HepG2 (cell line): ENCODE measurements at regions not wholly inside any gene's neighbourhood (a gene's known extent, or its start where the extent isn't known, plus 50 kb on each side); places are given as distances from the start of the nearest gene placed in this dataset.

Experiments used
- ATAC-seq: fragments of 200-7000 bp; cut with Tn5 transposase; 3 replicates; pipeline ENCODE4 v1.9.1; 2020; ENCODE audit warnings: mild to moderate bottlenecking, moderate library complexity
- BruUV-seq: library from RNA; stranded (reverse); fragments of 400-500 nt; replicated peaks from 2 replicates; lab custom pipeline; 2021; lab: Mats Ljungman, UMichigan
- CTCF ChIA-PET: fragments of 300-600 bp; formaldehyde crosslinking; extraction: SDS; loops from one replicate; lab custom pipeline; 2021; ENCODE audit warnings: low total read pairs, inconsistent platforms, low intra/inter-chr PET ratio; lab: Yijun Ruan, JAX
- POLR2A ChIA-PET: fragments of 350-600 bp; sonication (Branson Sonifier 250); formaldehyde crosslinking; loops from one replicate; lab custom pipeline; 2020; ENCODE audit warnings: antibody characterized with exemption, inconsistent platforms; lab: Yijun Ruan, JAX
- DNase-seq: peaks from one replicate; pipeline ENCODE4 v3.0.0-alpha.2; 2015; ENCODE audit warnings: low spot score
- FAIRE-seq: peaks from 3 replicates; lab custom pipeline; 2011; peaks lifted over from hg19 to GRCh38; lab: Jason Lieb, UNC
- H2AFZ ChIP-seq: one replicate; pipeline ENCODE4 v1.6.1; 2011; ENCODE audit warnings: low read length, inconsistent platforms
- H3K27ac ChIP-seq: fragments of 300-600 bp; 3 replicates; pipeline ENCODE4 v1.8.0; 2011; ENCODE audit warnings: mixed run types, mild to moderate bottlenecking, mixed read lengths, low read length, inconsistent platforms; ENCODE audit not compliant: insufficient read depth; ENCODE audit errors: extremely low read length
- H3K27me3 ChIP-seq, 2 experiments: fragments of 200-600 bp in 1 of 2; 2 replicates in 1 of 2; 3 replicates in 1 of 2; pipeline versions ENCODE4 v1.6.0 to v1.8.0; 2011; ENCODE audit warnings: low read length in 2 of 2, mild to moderate bottlenecking in 2 of 2, moderate library complexity in 2 of 2, inconsistent platforms in 1 of 2; ENCODE audit not compliant: insufficient read depth in 2 of 2, control insufficient read depth in 1 of 2
- H3K36me3 ChIP-seq, 2 experiments: fragments of 200-600 bp in 1 of 2; replicated peaks in 1 of 2; 2 replicates in 1 of 2; 3 replicates in 1 of 2; pipeline versions ENCODE4 v1.5.1 to v1.8.0; 2011; ENCODE audit warnings: low read length in 2 of 2, inconsistent platforms in 1 of 2; ENCODE audit not compliant: insufficient read depth in 2 of 2, control insufficient read depth in 1 of 2
- H3K4me1 ChIP-seq: 2 replicates; pipeline ENCODE4 v1.5.1; 2012; ENCODE audit warnings: low read length, inconsistent platforms; ENCODE audit not compliant: insufficient read depth
- H3K4me2 ChIP-seq: 2 replicates; pipeline ENCODE4 v1.6.0; 2011; ENCODE audit warnings: low read depth, low read length, inconsistent platforms
- H3K4me3 ChIP-seq, 3 experiments: fragments of 200-600 bp in 1 of 3; sonication (generic), shearing (Covaris generic) in 1 of 3; replicated peaks in 1 of 3; 2 replicates each; pipeline ENCODE4 v1.5.1; 2011 to 2016; ENCODE audit warnings: low read length in 3 of 3, inconsistent platforms in 2 of 3, low read depth in 2 of 3, mild to moderate bottlenecking in 2 of 3, control low read depth in 1 of 3, mixed read lengths in 1 of 3; ENCODE audit not compliant: insufficient read depth in 1 of 3
- H3K79me2 ChIP-seq: one replicate; pipeline ENCODE4 v1.6.1; 2011; ENCODE audit warnings: low read length, inconsistent platforms; ENCODE audit not compliant: insufficient read depth
- H3K9ac ChIP-seq: 2 replicates; pipeline ENCODE4 v1.6.0; 2011; ENCODE audit warnings: mild to moderate bottlenecking, low read depth, low read length, inconsistent platforms; ENCODE audit not compliant: insufficient read depth
- H3K9me3 ChIP-seq: 2 replicates; pipeline ENCODE4 v1.5.1; 2012; ENCODE audit warnings: mild to moderate bottlenecking, low read length
- H4K20me1 ChIP-seq: 2 replicates; pipeline ENCODE4 v1.6.0; 2011; ENCODE audit warnings: inconsistent platforms, mild to moderate bottlenecking, low read length, moderate library complexity; ENCODE audit not compliant: insufficient read depth
- CENPX ChIP-seq: sonication (generic); formaldehyde crosslinking; IDR thresholded peaks from 2 replicates; pipeline ENCODE4 v1.9.0; 2021; ENCODE audit warnings: mild to moderate bottlenecking, missing genetic modification reagents, moderate library complexity
- KLF6 ChIP-seq: IDR thresholded peaks from 2 replicates; pipeline ENCODE4 v1.8.0; 2016; ENCODE audit warnings: missing biosample characterization, missing genetic modification reagents
- PHF21A ChIP-seq: sonication (generic); formaldehyde crosslinking; IDR thresholded peaks from 2 replicates; pipeline ENCODE4 v1.5.0; 2020; ENCODE audit warnings: mild to moderate bottlenecking, missing genetic modification reagents
- TCF7 ChIP-seq: sonication (generic); IDR thresholded peaks from 2 replicates; pipeline ENCODE4 v1.6.1; 2016; ENCODE audit warnings: antibody characterized with exemption, low read depth
- ZNF180 ChIP-seq: sonication (generic); formaldehyde crosslinking; IDR thresholded peaks from 2 replicates; pipeline ENCODE4 v1.4.0; 2020; ENCODE audit warnings: low read depth, missing genetic modification reagents, borderline replicate concordance
- ZNF460 ChIP-seq: sonication (generic); formaldehyde crosslinking; IDR thresholded peaks from 2 replicates; pipeline ENCODE4 v1.5.1; 2020; ENCODE audit warnings: missing genetic modification reagents, mild to moderate bottlenecking, borderline replicate concordance
- ZNF563 ChIP-seq: sonication (generic); formaldehyde crosslinking; IDR thresholded peaks from 2 replicates; pipeline ENCODE4 v1.8.0; 2022; ENCODE audit warnings: mild to moderate bottlenecking, moderate library complexity, missing genetic modification reagents
- ZNF577 ChIP-seq: sonication (generic); formaldehyde crosslinking; IDR thresholded peaks from 2 replicates; pipeline ENCODE4 v1.4.0; 2020; ENCODE audit warnings: mild to moderate bottlenecking, low read depth, missing genetic modification reagents, borderline replicate concordance
- ZNF674 ChIP-seq: sonication (generic); formaldehyde crosslinking; IDR thresholded peaks from 2 replicates; pipeline ENCODE4 v1.5.0; 2020; ENCODE audit warnings: low read depth, mild to moderate bottlenecking, missing genetic modification reagents
- ZNF703 ChIP-seq: sonication (generic); formaldehyde crosslinking; IDR thresholded peaks from 2 replicates; pipeline ENCODE4 v1.5.1; 2020; ENCODE audit warnings: missing genetic modification reagents, mild to moderate bottlenecking, moderate library complexity, borderline replicate concordance
- WGBS: methylation state at CpG from one replicate; pipeline ENCODE4 v1.1.6; 2017; ENCODE audit warnings: low lambda C conversion rate; 5-methylcytosine and 5-hydroxymethylcytosine counted together
- in situ Hi-C: cut with HindIII; loops from 2 replicates; pipeline ENCODE4 v1.10.0; 2017; ENCODE audit warnings: low pct_unique_long_range_greater_than_20kb; ENCODE audit not compliant: extremely low pct_ligation_motif_present
- intact Hi-C: fragments of 100-400 bp; cut with micrococcal nuclease; formaldehyde crosslinking; loops from one replicate; pipeline ENCODE4 v1.10.0; 2022; ENCODE audit not compliant: unreplicated experiment
- TF ChIP-seq, protein P1 (sequence below), 2 experiments: sonication (generic) in 1 of 2; formaldehyde crosslinking in 1 of 2; IDR thresholded peaks; 2 replicates each; pipeline versions ENCODE4 v1.4.0 to v1.6.1; 2018 to 2020; ENCODE audit warnings: missing genetic modification reagents in 2 of 2, borderline replicate concordance in 1 of 2, low read depth in 1 of 2, mild to moderate bottlenecking in 1 of 2, missing biosample characterization in 1 of 2
- TF ChIP-seq, protein P2 (sequence below): sonication (generic); formaldehyde crosslinking; IDR thresholded peaks from 2 replicates; pipeline ENCODE4 v1.4.0; 2020; ENCODE audit warnings: missing genetic modification reagents
- TF ChIP-seq, protein P3 (sequence below): IDR thresholded peaks from 2 replicates; pipeline ENCODE4 v1.6.1; 2018; ENCODE audit warnings: missing genetic modification reagents
- TF ChIP-seq, protein P4 (sequence below): sonication (generic); formaldehyde crosslinking; IDR thresholded peaks from 2 replicates; pipeline ENCODE4 v1.5.1; 2020; ENCODE audit warnings: mild to moderate bottlenecking, missing genetic modification reagents, moderate library complexity
- TF ChIP-seq, protein P5 (sequence below): IDR thresholded peaks from 2 replicates; pipeline ENCODE4 v1.6.1; 2016; ENCODE audit warnings: missing genetic modification reagents, missing compliant biosample characterization

DNA sequence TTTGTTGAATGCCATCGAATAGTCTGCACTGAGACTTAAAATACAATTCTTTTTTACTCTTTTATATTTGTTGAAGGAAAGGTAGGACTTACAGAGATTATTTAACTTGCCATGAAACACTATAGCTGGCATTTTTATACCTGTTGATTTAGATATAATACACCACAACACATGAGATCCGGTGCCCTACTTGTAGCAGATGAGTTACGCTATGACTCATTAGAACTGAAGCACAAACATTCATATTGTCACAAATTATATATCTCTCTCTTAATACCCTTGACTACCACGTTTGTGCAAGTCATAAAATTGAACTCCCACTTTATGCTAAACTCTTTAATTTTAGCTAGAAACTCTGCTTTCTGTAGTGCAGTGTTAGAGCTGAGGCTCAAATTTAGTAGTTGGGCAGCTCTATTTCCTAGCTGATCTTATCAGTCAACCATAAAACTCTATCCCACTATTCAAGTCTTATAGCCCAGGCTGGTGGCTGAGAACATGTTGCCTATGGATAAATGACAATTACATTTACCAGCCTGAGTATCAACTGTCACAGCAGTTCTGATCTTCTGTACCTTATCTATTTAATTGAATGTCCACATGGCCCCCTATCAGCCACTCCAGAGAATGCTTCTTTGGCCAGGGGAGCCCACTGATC is 137.4 kb upstream of the SEMA3D start:
- no peaks in the 10 kb centered on the region for H3K4me1 ChIP-seq
- CTCF ChIA-PET = no interaction called here
- no peak overlapping the region for H2AFZ ChIP-seq
- DNase-seq (no peak), FAIRE-seq (no peak), ATAC-seq (no peak)
- H3K27ac ChIP-seq = no peak overlapping the region
- no peak overlapping the region for H3K4me2 ChIP-seq
- in situ Hi-C loops (no loop called here), intact Hi-C loops (no loop called here)
- no peaks in the 10 kb centered on the region for H3K9me3 ChIP-seq
- POLR2A ChIA-PET = no interaction called here
- no peaks in the 10 kb centered on the region for H3K27me3 ChIP-seq
- BruUV-seq = no TSS peak
- no peak overlapping the region for H3K4me3 ChIP-seq
- no peaks in the 10 kb centered on the region for H3K36me3 ChIP-seq
- WGBS = 2% methylated on average over 4 of the region's 4 CpGs
- no peaks in the 10 kb centered on the region for H3K79me2 ChIP-seq
- no peaks in the 10 kb centered on the region for H4K20me1 ChIP-seq
- H3K9ac ChIP-seq = no peak overlapping the region
- TF ChIP-seq ZNF674 (CRISPR knock-in tag) (no peak), KLF6 (CRISPR knock-in tag) (no peak), ZNF577 (CRISPR knock-in tag) (no peak), ZNF703 (CRISPR knock-in tag) (no peak), TCF7 (no peak), ZNF563 (no peak), ZNF460 (CRISPR knock-in tag) (no peak), CENPX (CRISPR knock-in tag) (no peak), ZNF180 (CRISPR knock-in tag) (no peak), PHF21A (CRISPR knock-in tag) (no peak)
- TF ChIP-seq, protein P1, sequence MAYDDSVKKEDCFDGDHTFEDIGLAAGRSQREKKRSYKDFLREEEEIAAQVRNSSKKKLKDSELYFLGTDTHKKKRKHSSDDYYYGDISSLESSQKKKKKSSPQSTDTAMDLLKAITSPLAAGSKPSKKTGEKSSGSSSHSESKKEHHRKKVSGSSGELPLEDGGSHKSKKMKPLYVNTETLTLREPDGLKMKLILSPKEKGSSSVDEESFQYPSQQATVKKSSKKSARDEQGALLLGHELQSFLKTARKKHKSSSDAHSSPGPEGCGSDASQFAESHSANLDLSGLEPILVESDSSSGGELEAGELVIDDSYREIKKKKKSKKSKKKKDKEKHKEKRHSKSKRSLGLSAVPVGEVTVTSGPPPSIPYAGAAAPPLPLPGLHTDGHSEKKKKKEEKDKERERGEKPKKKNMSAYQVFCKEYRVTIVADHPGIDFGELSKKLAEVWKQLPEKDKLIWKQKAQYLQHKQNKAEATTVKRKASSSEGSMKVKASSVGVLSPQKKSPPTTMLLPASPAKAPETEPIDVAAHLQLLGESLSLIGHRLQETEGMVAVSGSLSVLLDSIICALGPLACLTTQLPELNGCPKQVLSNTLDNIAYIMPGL (CRISPR knock-in tag; IDR thresholded peaks at IDR 0.05; ENCODE audit: borderline replicate concordance in 1 of 2, low read depth in 1 of 2) = no peak
- TF ChIP-seq, protein P2, sequence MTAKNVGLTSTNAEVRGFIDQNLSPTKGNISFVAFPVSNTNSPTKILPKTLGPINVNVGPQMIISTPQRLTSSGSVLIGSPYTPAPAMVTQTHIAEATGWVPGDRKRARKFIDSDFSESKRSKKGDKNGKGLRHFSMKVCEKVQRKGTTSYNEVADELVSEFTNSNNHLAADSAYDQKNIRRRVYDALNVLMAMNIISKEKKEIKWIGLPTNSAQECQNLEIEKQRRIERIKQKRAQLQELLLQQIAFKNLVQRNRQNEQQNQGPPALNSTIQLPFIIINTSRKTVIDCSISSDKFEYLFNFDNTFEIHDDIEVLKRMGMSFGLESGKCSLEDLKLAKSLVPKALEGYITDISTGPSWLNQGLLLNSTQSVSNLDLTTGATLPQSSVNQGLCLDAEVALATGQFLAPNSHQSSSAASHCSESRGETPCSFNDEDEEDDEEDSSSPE (CRISPR knock-in tag) = no peak
- TF ChIP-seq, protein P3, sequence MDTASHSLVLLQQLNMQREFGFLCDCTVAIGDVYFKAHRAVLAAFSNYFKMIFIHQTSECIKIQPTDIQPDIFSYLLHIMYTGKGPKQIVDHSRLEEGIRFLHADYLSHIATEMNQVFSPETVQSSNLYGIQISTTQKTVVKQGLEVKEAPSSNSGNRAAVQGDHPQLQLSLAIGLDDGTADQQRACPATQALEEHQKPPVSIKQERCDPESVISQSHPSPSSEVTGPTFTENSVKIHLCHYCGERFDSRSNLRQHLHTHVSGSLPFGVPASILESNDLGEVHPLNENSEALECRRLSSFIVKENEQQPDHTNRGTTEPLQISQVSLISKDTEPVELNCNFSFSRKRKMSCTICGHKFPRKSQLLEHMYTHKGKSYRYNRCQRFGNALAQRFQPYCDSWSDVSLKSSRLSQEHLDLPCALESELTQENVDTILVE (CRISPR knock-in tag) = no peak
- TF ChIP-seq, protein P4, sequence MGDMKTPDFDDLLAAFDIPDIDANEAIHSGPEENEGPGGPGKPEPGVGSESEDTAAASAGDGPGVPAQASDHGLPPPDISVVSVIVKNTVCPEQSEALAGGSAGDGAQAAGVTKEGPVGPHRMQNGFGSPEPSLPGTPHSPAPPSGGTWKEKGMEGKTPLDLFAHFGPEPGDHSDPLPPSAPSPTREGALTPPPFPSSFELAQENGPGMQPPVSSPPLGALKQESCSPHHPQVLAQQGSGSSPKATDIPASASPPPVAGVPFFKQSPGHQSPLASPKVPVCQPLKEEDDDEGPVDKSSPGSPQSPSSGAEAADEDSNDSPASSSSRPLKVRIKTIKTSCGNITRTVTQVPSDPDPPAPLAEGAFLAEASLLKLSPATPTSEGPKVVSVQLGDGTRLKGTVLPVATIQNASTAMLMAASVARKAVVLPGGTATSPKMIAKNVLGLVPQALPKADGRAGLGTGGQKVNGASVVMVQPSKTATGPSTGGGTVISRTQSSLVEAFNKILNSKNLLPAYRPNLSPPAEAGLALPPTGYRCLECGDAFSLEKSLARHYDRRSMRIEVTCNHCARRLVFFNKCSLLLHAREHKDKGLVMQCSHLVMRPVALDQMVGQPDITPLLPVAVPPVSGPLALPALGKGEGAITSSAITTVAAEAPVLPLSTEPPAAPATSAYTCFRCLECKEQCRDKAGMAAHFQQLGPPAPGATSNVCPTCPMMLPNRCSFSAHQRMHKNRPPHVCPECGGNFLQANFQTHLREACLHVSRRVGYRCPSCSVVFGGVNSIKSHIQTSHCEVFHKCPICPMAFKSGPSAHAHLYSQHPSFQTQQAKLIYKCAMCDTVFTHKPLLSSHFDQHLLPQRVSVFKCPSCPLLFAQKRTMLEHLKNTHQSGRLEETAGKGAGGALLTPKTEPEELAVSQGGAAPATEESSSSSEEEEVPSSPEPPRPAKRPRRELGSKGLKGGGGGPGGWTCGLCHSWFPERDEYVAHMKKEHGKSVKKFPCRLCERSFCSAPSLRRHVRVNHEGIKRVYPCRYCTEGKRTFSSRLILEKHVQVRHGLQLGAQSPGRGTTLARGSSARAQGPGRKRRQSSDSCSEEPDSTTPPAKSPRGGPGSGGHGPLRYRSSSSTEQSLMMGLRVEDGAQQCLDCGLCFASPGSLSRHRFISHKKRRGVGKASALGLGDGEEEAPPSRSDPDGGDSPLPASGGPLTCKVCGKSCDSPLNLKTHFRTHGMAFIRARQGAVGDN = no peak
- TF ChIP-seq, protein P5, sequence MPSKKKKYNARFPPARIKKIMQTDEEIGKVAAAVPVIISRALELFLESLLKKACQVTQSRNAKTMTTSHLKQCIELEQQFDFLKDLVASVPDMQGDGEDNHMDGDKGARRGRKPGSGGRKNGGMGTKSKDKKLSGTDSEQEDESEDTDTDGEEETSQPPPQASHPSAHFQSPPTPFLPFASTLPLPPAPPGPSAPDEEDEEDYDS (CRISPR knock-in tag) = no peak
